WTC11 (cell line): ENCODE measurements at regions not wholly inside any gene's neighbourhood (a gene's known extent, or its start where the extent isn't known, plus 50 kb on each side); places are given as distances from the start of the nearest gene placed in this dataset.

ENCODE experiments used
- ATAC-seq: fragments of 200-7000 bp; cut with Tn5 transposase; 2 replicates; pipeline ENCODE4 v1.10.0; 2021; ENCODE audit warnings: mild to moderate bottlenecking, moderate library complexity
- CTCF ChIA-PET: fragments of 300-600 bp; sonication (Branson Sonifier 250); formaldehyde crosslinking; loops from one replicate; lab custom pipeline; 2021; ENCODE audit warnings: antibody characterized with exemption; lab: Charles Lee
- POLR2A ChIA-PET: fragments of 350-600 bp; sonication (Branson Sonifier 250); formaldehyde crosslinking; loops from one replicate; lab custom pipeline; 2021; ENCODE audit warnings: antibody characterized with exemption; lab: Charles Lee
- DNase-seq: peaks from one replicate; pipeline ENCODE4 v3.0.0; 2021; ENCODE audit warnings: low spot score
- H3K27ac Mint-ChIP-seq: 2 replicates; pipeline ENCODE4 v1.8.0; 2021; ENCODE audit warnings: mixed read lengths
- H3K27me3 Mint-ChIP-seq: 2 replicates; pipeline ENCODE4 v1.8.0; 2021; ENCODE audit warnings: low read depth, mild to moderate bottlenecking, moderate library complexity, mixed read lengths
- H3K36me3 Mint-ChIP-seq: 2 replicates; pipeline ENCODE4 v1.8.0; 2021; ENCODE audit warnings: mixed read lengths
- H3K4me1 Mint-ChIP-seq: 2 replicates; pipeline ENCODE4 v1.8.0; 2022; ENCODE audit warnings: mixed read lengths
- H3K4me3 Mint-ChIP-seq: 2 replicates; pipeline ENCODE4 v1.8.0; 2021; ENCODE audit warnings: mild to moderate bottlenecking, moderate library complexity, mixed read lengths
- H3K9me3 Mint-ChIP-seq: 2 replicates; pipeline ENCODE4 v1.8.0; 2021; ENCODE audit warnings: mixed read lengths
- ARID4B ChIP-seq: sonication (generic); formaldehyde crosslinking; IDR thresholded peaks from 2 replicates; pipeline ENCODE4 v1.8.0; 2023; ENCODE audit warnings: missing genetic modification reagents, mild to moderate bottlenecking, borderline replicate concordance
- CDX4 ChIP-seq: fragments of 250-450 bp; sonication (Bioruptor Pico); IDR thresholded peaks from 2 replicates; pipeline ENCODE4 v1.9.0; 2021; ENCODE audit warnings: moderate library complexity, mild to moderate bottlenecking, inconsistent platforms, borderline replicate concordance
- CREB1 ChIP-seq: sonication (generic); formaldehyde crosslinking; IDR thresholded peaks from 2 replicates; pipeline ENCODE4 v1.8.0; 2023; ENCODE audit warnings: mild to moderate bottlenecking, missing genetic modification reagents
- E2F1 ChIP-seq: sonication (generic); formaldehyde crosslinking; IDR thresholded peaks from 2 replicates; pipeline ENCODE4 v1.8.0; 2022; ENCODE audit warnings: mild to moderate bottlenecking, missing genetic modification reagents
- FOXK1 ChIP-seq: sonication (generic); formaldehyde crosslinking; IDR thresholded peaks from 2 replicates; pipeline ENCODE4 v1.8.0; 2022; ENCODE audit warnings: mild to moderate bottlenecking, moderate library complexity, missing genetic modification reagents
- GABPB1 ChIP-seq: sonication (generic); formaldehyde crosslinking; IDR thresholded peaks from 2 replicates; pipeline ENCODE4 v1.8.1; 2023; ENCODE audit warnings: mild to moderate bottlenecking, missing genetic modification reagents
- GRHL2 ChIP-seq: fragments of 250-450 bp; sonication (Bioruptor Pico); IDR thresholded peaks from 2 replicates; pipeline ENCODE4 v1.8.0; 2022; ENCODE audit warnings: mild to moderate bottlenecking, moderate library complexity; ENCODE audit not compliant: insufficient replicate concordance, severe bottlenecking
- KAT7 ChIP-seq: sonication (generic); formaldehyde crosslinking; IDR thresholded peaks from 2 replicates; pipeline ENCODE4 v1.8.1; 2023; ENCODE audit warnings: missing genetic modification reagents, mild to moderate bottlenecking, borderline replicate concordance
- MXD4 ChIP-seq: fragments of 250-450 bp; sonication (Bioruptor Pico); IDR thresholded peaks from 2 replicates; pipeline ENCODE4 v1.8.0; 2021; ENCODE audit warnings: mild to moderate bottlenecking, moderate library complexity, borderline replicate concordance
- NFATC4 ChIP-seq: fragments of 250-450 bp; sonication (Bioruptor Pico); IDR thresholded peaks from 2 replicates; pipeline ENCODE4 v1.9.0; 2021; ENCODE audit warnings: mild to moderate bottlenecking
- NFE2L1 ChIP-seq: sonication (generic); formaldehyde crosslinking; IDR thresholded peaks from 2 replicates; pipeline ENCODE4 v1.8.1; 2023; ENCODE audit warnings: missing genetic modification reagents
- NR1H2 ChIP-seq: sonication (generic); formaldehyde crosslinking; IDR thresholded peaks from 2 replicates; pipeline ENCODE4 v1.9.0; 2021; ENCODE audit warnings: mild to moderate bottlenecking, moderate library complexity, missing genetic modification reagents
- NR3C1 ChIP-seq: sonication (generic); formaldehyde crosslinking; conservative IDR thresholded peaks from 2 replicates; pipeline ENCODE4 v1.8.1; 2023; ENCODE audit warnings: low read depth, mild to moderate bottlenecking, missing genetic modification reagents
- PRRX2 ChIP-seq: fragments of 250-450 bp; sonication (Bioruptor Pico); IDR thresholded peaks from 2 replicates; pipeline ENCODE4 v1.8.0; 2021; ENCODE audit warnings: mild to moderate bottlenecking
- RELA ChIP-seq: sonication (generic); formaldehyde crosslinking; IDR thresholded peaks from 2 replicates; pipeline ENCODE4 v1.8.1; 2022; ENCODE audit warnings: missing genetic modification reagents, mild to moderate bottlenecking, borderline replicate concordance
- SMAD3 ChIP-seq: sonication (generic); formaldehyde crosslinking; IDR thresholded peaks from 2 replicates; pipeline ENCODE4 v1.8.0; 2022; ENCODE audit warnings: missing genetic modification reagents, mild to moderate bottlenecking, borderline replicate concordance
- ZNF121 ChIP-seq: sonication (generic); formaldehyde crosslinking; IDR thresholded peaks from 2 replicates; pipeline ENCODE4 v1.8.0; 2023; ENCODE audit warnings: missing genetic modification reagents
- ZNF138 ChIP-seq: sonication (generic); formaldehyde crosslinking; conservative IDR thresholded peaks from 2 replicates; pipeline ENCODE4 v1.8.1; 2022; ENCODE audit warnings: mild to moderate bottlenecking, moderate library complexity, missing genetic modification reagents
- ZNF219 ChIP-seq: sonication (generic); formaldehyde crosslinking; IDR thresholded peaks from 2 replicates; pipeline ENCODE4 v1.8.0; 2023; ENCODE audit warnings: missing genetic modification reagents, mild to moderate bottlenecking, borderline replicate concordance
- ZNF396 ChIP-seq: fragments of 250-450 bp; sonication (Bioruptor Pico); IDR thresholded peaks from 2 replicates; pipeline ENCODE4 v1.8.0; 2021; ENCODE audit warnings: mild to moderate bottlenecking, moderate library complexity, borderline replicate concordance
- ZNF416 ChIP-seq: fragments of 250-450 bp; sonication (Bioruptor Pico); IDR thresholded peaks from 2 replicates; pipeline ENCODE4 v1.9.0; 2021; ENCODE audit warnings: mild to moderate bottlenecking, inconsistent platforms
- TF ChIP-seq, protein P1 (sequence below): sonication (generic); formaldehyde crosslinking; IDR thresholded peaks from 2 replicates; pipeline ENCODE4 v1.8.0; 2022; ENCODE audit warnings: mild to moderate bottlenecking, missing genetic modification reagents
- TF ChIP-seq, protein P2 (sequence below): sonication (generic); formaldehyde crosslinking; IDR thresholded peaks from 2 replicates; pipeline ENCODE4 v1.8.1; 2023; ENCODE audit warnings: mild to moderate bottlenecking, missing genetic modification reagents
- TF ChIP-seq, protein P3 (sequence below): sonication (generic); formaldehyde crosslinking; IDR thresholded peaks from 2 replicates; pipeline ENCODE4 v1.8.1; 2023; ENCODE audit warnings: mild to moderate bottlenecking, missing genetic modification reagents

DNA sequence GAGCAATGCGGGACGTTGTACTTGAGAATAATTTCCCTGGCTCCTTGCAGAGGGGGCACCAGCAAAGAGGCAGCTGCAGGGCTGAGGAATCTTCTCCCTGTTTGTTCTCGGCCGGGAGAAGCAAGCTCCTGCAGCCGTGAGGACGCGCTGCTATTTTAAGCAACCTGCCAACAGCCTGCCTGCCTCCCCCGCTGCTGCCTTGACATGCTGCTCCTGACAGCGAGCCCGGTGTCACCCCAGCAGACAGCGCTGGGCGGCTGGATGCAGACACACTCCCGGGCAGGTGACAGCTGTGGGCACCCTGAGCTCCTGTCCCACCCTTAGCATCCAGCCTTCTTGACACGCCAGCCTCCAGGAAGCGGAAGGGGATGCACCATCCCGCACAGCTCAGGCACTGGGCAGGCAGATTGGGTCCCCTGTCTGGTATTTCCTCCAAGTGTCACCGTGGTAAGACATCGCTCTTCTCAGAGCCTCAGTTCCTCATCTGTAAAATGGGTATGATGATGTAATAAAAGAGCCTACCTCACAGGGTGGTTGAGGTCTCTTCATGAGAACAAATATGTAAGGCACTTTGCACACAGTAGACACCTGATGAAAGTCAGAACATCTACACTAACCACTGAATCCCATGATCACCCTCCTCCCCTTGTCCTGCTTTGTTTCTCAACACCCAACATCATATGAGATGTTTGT lies 530.6 kb downstream of the MN1 start:
- Mint-ChIP-seq H3K9me3 (peaks cover 5% of the 10 kb centered on the region; the same call in 1 of the 2 replicates), H3K27me3 (peaks cover 6% of the 10 kb centered on the region), H3K27ac (no peak overlapping the region), H3K36me3 (no peaks in the 10 kb centered on the region), H3K4me3 (no peak overlapping the region), H3K4me1 (peaks cover 19% of the 10 kb centered on the region)
- DNase-seq (no peak), ATAC-seq (no peak)
- ChIA-PET CTCF (interaction anchor here (0.8 kb wide), 1 partner anchor 515 kb away, joined by 3 read pairs; no protein-coding TSS in a partner anchor), POLR2A (no interaction called here)
- TF ChIP-seq GABPB1 (CRISPR knock-in tag) (no peak), RELA (CRISPR knock-in tag) (no peak), ZNF121 (no peak), GRHL2 (no peak), ZNF396 (no peak), SMAD3 (CRISPR knock-in tag) (no peak), NFATC4 (CRISPR knock-in tag) (no peak), ARID4B (CRISPR knock-in tag) (no peak), ZNF416 (CRISPR knock-in tag) (no peak), KAT7 (no peak), CREB1 (CRISPR knock-in tag) (no peak), CDX4 (CRISPR knock-in tag) (no peak), MXD4 (CRISPR knock-in tag) (no peak)
- TF ChIP-seq, protein P1, sequence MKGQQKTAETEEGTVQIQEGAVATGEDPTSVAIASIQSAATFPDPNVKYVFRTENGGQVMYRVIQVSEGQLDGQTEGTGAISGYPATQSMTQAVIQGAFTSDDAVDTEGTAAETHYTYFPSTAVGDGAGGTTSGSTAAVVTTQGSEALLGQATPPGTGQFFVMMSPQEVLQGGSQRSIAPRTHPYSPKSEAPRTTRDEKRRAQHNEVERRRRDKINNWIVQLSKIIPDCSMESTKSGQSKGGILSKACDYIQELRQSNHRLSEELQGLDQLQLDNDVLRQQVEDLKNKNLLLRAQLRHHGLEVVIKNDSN (CRISPR knock-in tag), result no peak
- TF ChIP-seq, protein P2, sequence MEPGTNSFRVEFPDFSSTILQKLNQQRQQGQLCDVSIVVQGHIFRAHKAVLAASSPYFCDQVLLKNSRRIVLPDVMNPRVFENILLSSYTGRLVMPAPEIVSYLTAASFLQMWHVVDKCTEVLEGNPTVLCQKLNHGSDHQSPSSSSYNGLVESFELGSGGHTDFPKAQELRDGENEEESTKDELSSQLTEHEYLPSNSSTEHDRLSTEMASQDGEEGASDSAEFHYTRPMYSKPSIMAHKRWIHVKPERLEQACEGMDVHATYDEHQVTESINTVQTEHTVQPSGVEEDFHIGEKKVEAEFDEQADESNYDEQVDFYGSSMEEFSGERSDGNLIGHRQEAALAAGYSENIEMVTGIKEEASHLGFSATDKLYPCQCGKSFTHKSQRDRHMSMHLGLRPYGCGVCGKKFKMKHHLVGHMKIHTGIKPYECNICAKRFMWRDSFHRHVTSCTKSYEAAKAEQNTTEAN (CRISPR knock-in tag), result no peak

- no peak for ATAC-seq
- Mint-ChIP-seq H3K4me3 (no peak overlapping the region), H3K36me3 (no peaks in the 10 kb centered on the region), H3K27me3 (peaks cover 6% of the 10 kb centered on the region), H3K27ac (no peak overlapping the region), H3K4me1 (peaks cover 21% of the 10 kb centered on the region), H3K9me3 (peaks cover 10% of the 10 kb centered on the region)
- CTCF ChIA-PET, result interaction anchor here (1.2 to 2.0 kb wide), 2 partner anchors 58 to 437 kb away, joined by 3 to 4 read pairs; no protein-coding TSS in a partner anchor
- no peak for DNase-seq
- POLR2A ChIA-PET, result no interaction called here
- TF ChIP-seq PRRX2 (CRISPR knock-in tag), result no peak
- TF ChIP-seq NFE2L1 (CRISPR knock-in tag), result no peak
- TF ChIP-seq E2F1, result no peak
- no peak for TF ChIP-seq NR3C1
- no peak for TF ChIP-seq FOXK1 (CRISPR knock-in tag)
- TF ChIP-seq, protein P2 (CRISPR knock-in tag), result no peak
- no peak for TF ChIP-seq ZNF138
- TF ChIP-seq, protein P3, sequence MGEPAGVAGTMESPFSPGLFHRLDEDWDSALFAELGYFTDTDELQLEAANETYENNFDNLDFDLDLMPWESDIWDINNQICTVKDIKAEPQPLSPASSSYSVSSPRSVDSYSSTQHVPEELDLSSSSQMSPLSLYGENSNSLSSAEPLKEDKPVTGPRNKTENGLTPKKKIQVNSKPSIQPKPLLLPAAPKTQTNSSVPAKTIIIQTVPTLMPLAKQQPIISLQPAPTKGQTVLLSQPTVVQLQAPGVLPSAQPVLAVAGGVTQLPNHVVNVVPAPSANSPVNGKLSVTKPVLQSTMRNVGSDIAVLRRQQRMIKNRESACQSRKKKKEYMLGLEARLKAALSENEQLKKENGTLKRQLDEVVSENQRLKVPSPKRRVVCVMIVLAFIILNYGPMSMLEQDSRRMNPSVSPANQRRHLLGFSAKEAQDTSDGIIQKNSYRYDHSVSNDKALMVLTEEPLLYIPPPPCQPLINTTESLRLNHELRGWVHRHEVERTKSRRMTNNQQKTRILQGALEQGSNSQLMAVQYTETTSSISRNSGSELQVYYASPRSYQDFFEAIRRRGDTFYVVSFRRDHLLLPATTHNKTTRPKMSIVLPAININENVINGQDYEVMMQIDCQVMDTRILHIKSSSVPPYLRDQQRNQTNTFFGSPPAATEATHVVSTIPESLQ, result no peak
- TF ChIP-seq NR1H2 (CRISPR knock-in tag), result no peak
- TF ChIP-seq ZNF219, result no peak
These were observed 528.1 kb downstream of the MN1 start for GRCh38 chr22:27273436-27273835.
